ENCODE measurements at regions not wholly inside any gene's neighbourhood (a gene's known extent, or its start where the extent isn't known, plus 50 kb on each side); places are given as distances from the start of the nearest gene placed in this dataset.

DNA sequence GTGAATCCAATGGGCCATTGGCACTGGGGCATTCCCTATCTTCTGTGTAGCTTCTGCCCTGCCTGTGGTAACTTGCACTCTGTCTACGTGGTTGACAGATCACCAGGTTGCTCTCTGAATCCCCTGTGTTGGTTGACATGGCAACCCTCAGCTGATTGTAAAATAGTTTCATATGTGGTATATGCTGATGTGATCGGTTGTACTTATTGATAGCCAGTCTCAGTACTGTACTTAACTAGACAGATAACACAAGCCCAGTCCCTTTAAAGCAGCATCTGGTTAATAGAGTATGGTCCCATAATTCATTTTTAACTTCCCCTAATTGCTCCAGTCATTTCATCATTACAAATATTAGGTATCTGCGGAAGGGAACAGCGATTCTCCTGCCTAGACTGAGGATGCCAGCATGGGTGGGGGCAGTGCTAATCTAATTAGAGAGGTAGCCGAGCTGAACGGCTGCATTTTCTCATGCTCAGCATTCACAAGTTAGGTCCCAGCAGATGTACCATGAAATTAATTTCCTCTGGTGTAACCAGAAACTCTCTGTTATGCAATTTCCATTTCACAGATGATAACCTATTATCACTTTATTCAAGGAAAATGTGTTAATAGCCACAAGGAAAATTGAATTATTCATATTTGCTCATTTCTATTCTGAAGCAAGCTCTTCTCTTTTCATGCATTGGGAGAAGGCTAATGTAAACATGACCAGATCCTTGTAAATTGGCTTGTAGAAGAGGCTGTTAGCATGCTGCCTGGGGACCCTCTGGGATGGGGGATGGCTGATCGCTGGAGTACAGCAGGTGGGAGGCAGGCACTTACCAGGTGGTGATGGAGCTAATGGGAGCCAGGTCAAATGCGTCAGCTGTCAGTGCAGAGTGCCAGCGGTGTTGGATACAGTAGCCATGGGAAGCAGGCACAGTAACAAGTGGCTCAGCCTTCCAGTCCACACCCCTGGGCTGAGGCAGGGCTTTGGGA, 608.3 kb downstream of the GALR1 start (continued):
- TF ChIP-seq, protein P1, sequence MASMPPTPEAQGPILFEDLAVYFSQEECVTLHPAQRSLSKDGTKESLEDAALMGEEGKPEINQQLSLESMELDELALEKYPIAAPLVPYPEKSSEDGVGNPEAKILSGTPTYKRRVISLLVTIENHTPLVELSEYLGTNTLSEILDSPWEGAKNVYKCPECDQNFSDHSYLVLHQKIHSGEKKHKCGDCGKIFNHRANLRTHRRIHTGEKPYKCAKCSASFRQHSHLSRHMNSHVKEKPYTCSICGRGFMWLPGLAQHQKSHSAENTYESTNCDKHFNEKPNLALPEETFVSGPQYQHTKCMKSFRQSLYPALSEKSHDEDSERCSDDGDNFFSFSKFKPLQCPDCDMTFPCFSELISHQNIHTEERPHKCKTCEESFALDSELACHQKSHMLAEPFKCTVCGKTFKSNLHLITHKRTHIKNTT (CRISPR knock-in tag; IDR thresholded peaks at IDR 0.05), result no peak
- TF ChIP-seq, protein P2, sequence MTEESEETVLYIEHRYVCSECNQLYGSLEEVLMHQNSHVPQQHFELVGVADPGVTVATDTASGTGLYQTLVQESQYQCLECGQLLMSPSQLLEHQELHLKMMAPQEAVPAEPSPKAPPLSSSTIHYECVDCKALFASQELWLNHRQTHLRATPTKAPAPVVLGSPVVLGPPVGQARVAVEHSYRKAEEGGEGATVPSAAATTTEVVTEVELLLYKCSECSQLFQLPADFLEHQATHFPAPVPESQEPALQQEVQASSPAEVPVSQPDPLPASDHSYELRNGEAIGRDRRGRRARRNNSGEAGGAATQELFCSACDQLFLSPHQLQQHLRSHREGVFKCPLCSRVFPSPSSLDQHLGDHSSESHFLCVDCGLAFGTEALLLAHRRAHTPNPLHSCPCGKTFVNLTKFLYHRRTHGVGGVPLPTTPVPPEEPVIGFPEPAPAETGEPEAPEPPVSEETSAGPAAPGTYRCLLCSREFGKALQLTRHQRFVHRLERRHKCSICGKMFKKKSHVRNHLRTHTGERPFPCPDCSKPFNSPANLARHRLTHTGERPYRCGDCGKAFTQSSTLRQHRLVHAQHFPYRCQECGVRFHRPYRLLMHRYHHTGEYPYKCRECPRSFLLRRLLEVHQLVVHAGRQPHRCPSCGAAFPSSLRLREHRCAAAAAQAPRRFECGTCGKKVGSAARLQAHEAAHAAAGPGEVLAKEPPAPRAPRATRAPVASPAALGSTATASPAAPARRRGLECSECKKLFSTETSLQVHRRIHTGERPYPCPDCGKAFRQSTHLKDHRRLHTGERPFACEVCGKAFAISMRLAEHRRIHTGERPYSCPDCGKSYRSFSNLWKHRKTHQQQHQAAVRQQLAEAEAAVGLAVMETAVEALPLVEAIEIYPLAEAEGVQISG (CRISPR knock-in tag; IDR thresholded peaks at IDR 0.05), result no peak

DNA sequence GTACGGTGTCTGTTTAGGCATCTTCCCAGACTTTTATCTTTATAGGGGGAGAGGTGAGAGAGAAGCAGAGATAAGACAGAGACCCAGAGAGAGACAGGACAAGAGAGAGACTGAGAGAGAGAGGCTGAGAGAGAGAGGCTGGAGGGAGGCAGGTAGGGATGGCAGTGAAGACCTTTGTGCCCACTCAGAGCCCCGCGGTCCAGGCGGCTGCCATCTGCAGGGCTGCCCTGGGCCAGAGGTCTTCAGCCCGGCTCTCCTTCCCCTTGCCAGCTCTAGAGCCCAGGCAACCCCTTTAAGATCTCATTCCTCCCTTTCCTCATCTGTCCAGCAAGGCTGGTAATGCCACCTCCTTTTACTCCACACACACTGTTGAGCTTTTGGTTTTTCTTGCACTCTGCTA, 610.0 kb downstream of the GALR1 start:
- no peaks in the 10 kb centered on the region for H3K9me3 ChIP-seq (ENCODE audit: low read length)
- H3K36me3 ChIP-seq (replicated peaks in 1 of 2; ENCODE audit: control insufficient read depth in 1 of 2, insufficient read depth in 2 of 2, low read length in 2 of 2), result no peaks in the 10 kb centered on the region
- no peaks in the 10 kb centered on the region for H4K20me1 ChIP-seq (ENCODE audit: insufficient read depth, low read length)
- no peak overlapping the region for H3K4me3 ChIP-seq (replicated peaks in 1 of 3; ENCODE audit: insufficient read depth in 1 of 3, low read depth in 2 of 3, low read length in 3 of 3)
- intact Hi-C loops (cut with micrococcal nuclease; ENCODE audit: unreplicated experiment) (no loop called here), in situ Hi-C loops (cut with HindIII; ENCODE audit: extremely low pct_ligation_motif_present, low pct_unique_long_range_greater_than_20kb) (no loop called here)
- POLR2A ChIA-PET, result no interaction called here
- no TSS peak for BruUV-seq (replicated peaks)
- no peak for FAIRE-seq
- H3K27me3 ChIP-seq (ENCODE audit: control insufficient read depth in 1 of 2, insufficient read depth in 2 of 2, low read length in 2 of 2), result peaks cover 2 to 30% of the 10 kb centered on the region in 2 experiments; a peak in 4 of 5 replicates
- H3K79me2 ChIP-seq (ENCODE audit: insufficient read depth, low read length), result no peaks in the 10 kb centered on the region
- H3K27ac ChIP-seq (ENCODE audit: extremely low read length, insufficient read depth, low read length), result no peak overlapping the region
- no peak for DNase-seq (ENCODE audit: low spot score)
- H3K9ac ChIP-seq (ENCODE audit: insufficient read depth, low read depth, low read length), result no peak overlapping the region
- H3K4me1 ChIP-seq (ENCODE audit: insufficient read depth, low read length), result no peaks in the 10 kb centered on the region
- no peak for ATAC-seq
- no peak overlapping the region for H3K4me2 ChIP-seq (ENCODE audit: low read depth, low read length)
- no peak overlapping the region for H2AFZ ChIP-seq (ENCODE audit: low read length)
- CTCF ChIA-PET (ENCODE audit: low intra/inter-chr PET ratio, low total read pairs), result no interaction called here
- 12% methylated on average over 5 of the region's 5 CpGs for WGBS (ENCODE audit: low lambda C conversion rate)
- TF ChIP-seq STAG1 (CRISPR knock-in tag; IDR thresholded peaks at IDR 0.05) (no peak), SNRNP70 (IDR thresholded peaks at IDR 0.05; ENCODE audit: low read depth, low read length) (no peak), FOXK2 (IDR thresholded peaks at IDR 0.05) (no peak), MTA3 (CRISPR knock-in tag; IDR thresholded peaks at IDR 0.05) (no peak), ZC3H4 (CRISPR knock-in tag; IDR thresholded peaks at IDR 0.05; ENCODE audit: borderline replicate concordance) (no peak)
- TF ChIP-seq, protein P3, sequence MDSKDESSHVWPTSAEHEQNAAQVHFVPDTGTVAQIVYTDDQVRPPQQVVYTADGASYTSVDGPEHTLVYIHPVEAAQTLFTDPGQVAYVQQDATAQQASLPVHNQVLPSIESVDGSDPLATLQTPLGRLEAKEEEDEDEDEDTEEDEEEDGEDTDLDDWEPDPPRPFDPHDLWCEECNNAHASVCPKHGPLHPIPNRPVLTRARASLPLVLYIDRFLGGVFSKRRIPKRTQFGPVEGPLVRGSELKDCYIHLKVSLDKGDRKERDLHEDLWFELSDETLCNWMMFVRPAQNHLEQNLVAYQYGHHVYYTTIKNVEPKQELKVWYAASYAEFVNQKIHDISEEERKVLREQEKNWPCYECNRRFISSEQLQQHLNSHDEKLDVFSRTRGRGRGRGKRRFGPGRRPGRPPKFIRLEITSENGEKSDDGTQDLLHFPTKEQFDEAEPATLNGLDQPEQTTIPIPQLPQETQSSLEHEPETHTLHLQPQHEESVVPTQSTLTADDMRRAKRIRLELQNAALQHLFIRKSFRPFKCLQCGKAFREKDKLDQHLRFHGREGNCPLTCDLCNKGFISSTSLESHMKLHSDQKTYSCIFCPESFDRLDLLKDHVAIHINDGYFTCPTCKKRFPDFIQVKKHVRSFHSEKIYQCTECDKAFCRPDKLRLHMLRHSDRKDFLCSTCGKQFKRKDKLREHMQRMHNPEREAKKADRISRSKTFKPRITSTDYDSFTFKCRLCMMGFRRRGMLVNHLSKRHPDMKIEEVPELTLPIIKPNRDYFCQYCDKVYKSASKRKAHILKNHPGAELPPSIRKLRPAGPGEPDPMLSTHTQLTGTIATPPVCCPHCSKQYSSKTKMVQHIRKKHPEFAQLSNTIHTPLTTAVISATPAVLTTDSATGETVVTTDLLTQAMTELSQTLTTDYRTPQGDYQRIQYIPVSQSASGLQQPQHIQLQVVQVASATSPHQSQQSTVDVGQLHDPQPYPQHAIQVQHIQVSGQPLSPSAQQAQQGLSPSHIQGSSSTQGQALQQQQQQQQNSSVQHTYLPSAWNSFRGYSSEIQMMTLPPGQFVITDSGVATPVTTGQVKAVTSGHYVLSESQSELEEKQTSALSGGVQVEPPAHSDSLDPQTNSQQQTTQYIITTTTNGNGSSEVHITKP (CRISPR knock-in tag; IDR thresholded peaks at IDR 0.05; ENCODE audit: low read depth), result no peak
- TF ChIP-seq, protein P4, sequence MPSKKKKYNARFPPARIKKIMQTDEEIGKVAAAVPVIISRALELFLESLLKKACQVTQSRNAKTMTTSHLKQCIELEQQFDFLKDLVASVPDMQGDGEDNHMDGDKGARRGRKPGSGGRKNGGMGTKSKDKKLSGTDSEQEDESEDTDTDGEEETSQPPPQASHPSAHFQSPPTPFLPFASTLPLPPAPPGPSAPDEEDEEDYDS (CRISPR knock-in tag; IDR thresholded peaks at IDR 0.05), result no peak
- TF ChIP-seq, protein P5, sequence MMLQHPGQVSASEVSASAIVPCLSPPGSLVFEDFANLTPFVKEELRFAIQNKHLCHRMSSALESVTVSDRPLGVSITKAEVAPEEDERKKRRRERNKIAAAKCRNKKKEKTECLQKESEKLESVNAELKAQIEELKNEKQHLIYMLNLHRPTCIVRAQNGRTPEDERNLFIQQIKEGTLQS (CRISPR knock-in tag; IDR thresholded peaks at IDR 0.05), result no peak
- TF ChIP-seq, protein P6, sequence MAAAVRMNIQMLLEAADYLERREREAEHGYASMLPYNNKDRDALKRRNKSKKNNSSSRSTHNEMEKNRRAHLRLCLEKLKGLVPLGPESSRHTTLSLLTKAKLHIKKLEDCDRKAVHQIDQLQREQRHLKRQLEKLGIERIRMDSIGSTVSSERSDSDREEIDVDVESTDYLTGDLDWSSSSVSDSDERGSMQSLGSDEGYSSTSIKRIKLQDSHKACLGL (CRISPR knock-in tag; IDR thresholded peaks at IDR 0.05), result no peak

Measured in HepG2 (cell line).